Upper lobe of right lung (tissue), 1 donor: ENCODE measurements at regions not wholly inside any gene's neighbourhood (a gene's known extent, or its start where the extent isn't known, plus 50 kb on each side); places are given as distances from the start of the nearest gene placed in this dataset.

Source experiments
- ATAC-seq: fragments of 200-7000 bp; cut with Tn5 transposase; one replicate; pipeline ENCODE4 v1.9.1; 2020; ENCODE audit warnings: mild to moderate bottlenecking, moderate library complexity
- DNase-seq: peaks from one replicate; pipeline ENCODE4 v3.0.0-alpha.2; 2020
- H3K27ac ChIP-seq: fragments of 200-600 bp; one replicate; pipeline ENCODE4 v1.8.0; 2022
- H3K27me3 ChIP-seq: fragments of 200-600 bp; one replicate; pipeline ENCODE4 v1.8.0; 2022; ENCODE audit warnings: mild to moderate bottlenecking
- H3K36me3 ChIP-seq: fragments of 200-600 bp; one replicate; pipeline ENCODE4 v1.8.0; 2022
- H3K4me1 ChIP-seq: fragments of 200-600 bp; one replicate; pipeline ENCODE4 v1.8.0; 2022
- H3K4me3 ChIP-seq: fragments of 200-600 bp; one replicate; pipeline ENCODE4 v1.8.0; 2022; ENCODE audit warnings: mild to moderate bottlenecking
- H3K9me3 ChIP-seq: fragments of 200-600 bp; one replicate; pipeline ENCODE4 v1.8.0; 2022
- intact Hi-C: fragments of 100-400 bp; cut with DNase I; formaldehyde crosslinking; loops from one replicate; pipeline ENCODE4 v1.11.0; 2022
- TF ChIP-seq, protein P1 (sequence below): fragments of 200-600 bp; IDR thresholded peaks from one replicate; pipeline ENCODE4 v1.8.0; 2022; ENCODE audit warnings: antibody characterized with exemption
- donor health status: DM: no; HTN: yes; CAD: no; lungs with severe emphysema.

DNA sequence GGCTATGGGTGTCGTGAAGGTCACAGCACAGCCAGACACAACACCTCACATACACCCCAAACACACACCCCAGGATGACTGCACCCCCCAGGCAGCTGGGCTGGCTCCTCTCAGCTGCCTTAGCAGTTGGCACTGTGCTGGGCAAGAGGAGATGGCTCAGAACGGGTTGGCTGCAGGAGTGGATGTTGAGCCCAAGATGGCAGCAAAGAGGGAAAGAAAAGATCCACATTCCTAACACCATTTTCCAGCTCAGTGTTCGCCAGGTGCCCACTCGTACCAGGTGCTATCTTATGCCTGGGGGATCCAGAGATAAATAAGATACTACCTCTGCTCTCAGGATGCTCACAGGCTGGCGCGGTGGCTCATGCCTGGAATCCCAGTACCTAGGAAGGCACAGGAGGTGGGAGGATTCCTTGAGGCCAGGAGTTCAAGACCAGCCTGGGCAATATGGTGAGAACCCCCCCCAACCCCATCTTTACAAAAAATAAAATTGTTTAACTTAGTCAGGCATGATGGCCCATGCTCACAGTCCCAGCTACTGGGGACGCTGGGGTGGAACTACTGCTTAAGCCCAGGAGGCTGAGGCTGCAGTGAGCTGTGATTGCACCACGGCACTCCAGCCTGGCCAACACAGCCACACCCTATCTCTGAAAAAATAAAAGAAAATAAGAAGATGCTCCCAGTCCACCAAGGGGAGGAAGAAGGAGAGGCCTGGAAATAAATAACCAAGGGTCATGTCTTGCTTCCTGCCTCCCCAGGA lies 89.7 kb upstream of the ZNF507 start:
- Histone ChIP-seq H3K9me3 (no peaks in the 10 kb centered on the region), H3K36me3 (no peaks in the 10 kb centered on the region), H3K27me3 (no peaks in the 10 kb centered on the region), H3K4me3 (no peak overlapping the region), H3K27ac (no peak overlapping the region), H3K4me1 (no peaks in the 10 kb centered on the region)
- TF ChIP-seq, protein P1, sequence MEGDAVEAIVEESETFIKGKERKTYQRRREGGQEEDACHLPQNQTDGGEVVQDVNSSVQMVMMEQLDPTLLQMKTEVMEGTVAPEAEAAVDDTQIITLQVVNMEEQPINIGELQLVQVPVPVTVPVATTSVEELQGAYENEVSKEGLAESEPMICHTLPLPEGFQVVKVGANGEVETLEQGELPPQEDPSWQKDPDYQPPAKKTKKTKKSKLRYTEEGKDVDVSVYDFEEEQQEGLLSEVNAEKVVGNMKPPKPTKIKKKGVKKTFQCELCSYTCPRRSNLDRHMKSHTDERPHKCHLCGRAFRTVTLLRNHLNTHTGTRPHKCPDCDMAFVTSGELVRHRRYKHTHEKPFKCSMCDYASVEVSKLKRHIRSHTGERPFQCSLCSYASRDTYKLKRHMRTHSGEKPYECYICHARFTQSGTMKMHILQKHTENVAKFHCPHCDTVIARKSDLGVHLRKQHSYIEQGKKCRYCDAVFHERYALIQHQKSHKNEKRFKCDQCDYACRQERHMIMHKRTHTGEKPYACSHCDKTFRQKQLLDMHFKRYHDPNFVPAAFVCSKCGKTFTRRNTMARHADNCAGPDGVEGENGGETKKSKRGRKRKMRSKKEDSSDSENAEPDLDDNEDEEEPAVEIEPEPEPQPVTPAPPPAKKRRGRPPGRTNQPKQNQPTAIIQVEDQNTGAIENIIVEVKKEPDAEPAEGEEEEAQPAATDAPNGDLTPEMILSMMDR, result no peak
- ATAC-seq (no peak), DNase-seq (no peak)
- intact Hi-C loops, result no loop called here

DNA sequence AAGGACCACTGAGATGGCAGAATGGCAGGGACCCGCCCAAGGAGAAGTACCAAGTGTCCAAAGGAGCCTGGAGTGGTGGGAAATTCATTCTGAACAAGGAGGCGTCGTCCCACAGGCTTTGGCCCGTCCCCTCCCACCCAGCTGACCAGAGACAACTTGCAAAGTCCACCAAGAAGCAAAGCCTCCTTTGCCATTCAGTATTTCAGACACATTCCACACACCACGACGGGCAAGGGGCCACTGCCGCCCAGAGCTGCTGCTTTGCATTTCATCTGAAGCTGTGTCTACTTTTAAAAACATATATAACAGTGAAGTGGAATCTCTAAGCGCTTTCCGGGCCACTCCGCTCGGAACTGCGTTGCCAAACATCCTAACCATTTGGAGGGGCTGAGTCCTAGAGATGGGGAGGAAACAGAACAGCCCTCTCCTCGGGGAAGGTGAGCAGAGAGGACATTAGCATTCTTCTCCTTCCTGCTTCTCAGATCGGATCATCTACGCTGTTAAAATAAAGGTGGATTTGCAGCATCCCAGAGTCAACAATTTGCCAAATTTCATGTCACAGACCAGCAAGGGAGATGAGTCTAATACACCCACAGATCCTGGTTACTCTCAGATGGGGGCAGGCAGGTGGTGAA lies 89.0 kb upstream of the ZNF507 start:
- intact Hi-C loops, result no loop called here

DNA sequence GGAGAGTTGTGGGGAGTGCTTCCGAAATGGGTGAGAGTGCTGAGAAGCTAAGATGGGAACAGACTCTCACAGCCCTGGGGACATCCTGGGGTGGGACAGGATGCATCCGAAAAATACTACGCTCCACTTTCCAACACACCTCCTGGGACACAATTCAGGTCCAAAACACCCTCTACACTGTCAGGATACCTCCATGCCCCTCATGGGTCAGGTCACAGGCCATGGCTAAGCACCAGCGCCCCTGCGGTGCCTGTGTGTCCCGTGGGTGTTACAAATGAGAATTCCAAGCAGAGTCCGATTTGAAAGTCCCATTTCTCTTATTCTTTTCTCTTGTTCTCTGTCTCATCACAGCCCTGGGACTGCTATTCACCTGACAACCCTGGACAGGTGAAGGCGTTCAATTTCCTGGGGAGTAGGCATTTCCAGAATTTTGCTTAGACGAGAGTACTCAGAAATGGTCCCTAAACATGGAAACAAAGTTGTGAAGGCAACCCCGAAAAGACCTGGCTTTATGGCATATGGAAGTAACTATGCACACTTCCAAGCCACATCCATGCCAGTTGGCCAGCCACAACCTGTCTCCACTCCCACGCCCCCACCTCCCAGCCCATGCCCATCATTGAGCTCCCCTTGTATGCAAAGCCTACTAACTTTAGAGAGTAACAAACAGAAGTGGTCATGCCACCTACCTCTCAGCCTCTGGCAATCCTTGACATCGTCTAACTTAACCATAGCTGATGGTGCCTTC lies 87.9 kb upstream of the ZNF507 start:
- Histone ChIP-seq H3K4me1 (no peaks in the 10 kb centered on the region), H3K9me3 (no peaks in the 10 kb centered on the region), H3K36me3 (no peaks in the 10 kb centered on the region), H3K4me3 (no peak overlapping the region), H3K27me3 (no peaks in the 10 kb centered on the region), H3K27ac (no peak overlapping the region)
- TF ChIP-seq, protein P1, result no peak
- no peak for ATAC-seq
- no peak for DNase-seq
- intact Hi-C loops, result no loop called here

More for the DNA sequence above, 89.0 kb upstream of the ZNF507 start:
- H3K9me3 ChIP-seq, result no peaks in the 10 kb centered on the region
- no peaks in the 10 kb centered on the region for H3K4me1 ChIP-seq
- TF ChIP-seq, protein P1, result no peak
- H3K4me3 ChIP-seq, result no peak overlapping the region
- no peak overlapping the region for H3K27ac ChIP-seq
- no peaks in the 10 kb centered on the region for H3K27me3 ChIP-seq
- H3K36me3 ChIP-seq, result no peaks in the 10 kb centered on the region
- no peak for DNase-seq
- ATAC-seq, result no peak

DNA sequence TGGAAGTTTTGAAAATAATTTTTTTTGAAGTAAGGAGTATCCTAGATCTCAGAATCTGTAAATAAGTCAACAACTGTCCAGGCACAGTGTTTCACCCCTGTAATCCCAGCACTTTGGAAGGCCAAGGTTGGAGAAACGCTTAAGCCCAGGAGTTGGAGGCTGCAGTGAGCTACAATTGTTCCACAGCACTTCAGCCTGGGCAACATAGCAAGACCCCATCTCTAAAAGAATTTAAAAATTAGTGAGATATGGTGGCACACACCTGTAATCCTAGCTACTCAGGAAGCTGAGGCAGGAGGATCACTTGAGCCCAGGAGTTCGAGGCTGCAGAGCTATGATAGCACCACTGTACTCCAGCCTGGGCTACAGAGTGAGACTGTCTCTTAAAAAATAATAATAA lies 87.2 kb upstream of the ZNF507 start:
- Histone ChIP-seq H3K4me1 (no peaks in the 10 kb centered on the region), H3K27me3 (no peaks in the 10 kb centered on the region), H3K4me3 (no peak overlapping the region), H3K36me3 (no peaks in the 10 kb centered on the region), H3K9me3 (no peaks in the 10 kb centered on the region), H3K27ac (no peak overlapping the region)
- intact Hi-C loops, result no loop called here
- DNase-seq (no peak), ATAC-seq (no peak)
- TF ChIP-seq, protein P1, result no peak

DNA sequence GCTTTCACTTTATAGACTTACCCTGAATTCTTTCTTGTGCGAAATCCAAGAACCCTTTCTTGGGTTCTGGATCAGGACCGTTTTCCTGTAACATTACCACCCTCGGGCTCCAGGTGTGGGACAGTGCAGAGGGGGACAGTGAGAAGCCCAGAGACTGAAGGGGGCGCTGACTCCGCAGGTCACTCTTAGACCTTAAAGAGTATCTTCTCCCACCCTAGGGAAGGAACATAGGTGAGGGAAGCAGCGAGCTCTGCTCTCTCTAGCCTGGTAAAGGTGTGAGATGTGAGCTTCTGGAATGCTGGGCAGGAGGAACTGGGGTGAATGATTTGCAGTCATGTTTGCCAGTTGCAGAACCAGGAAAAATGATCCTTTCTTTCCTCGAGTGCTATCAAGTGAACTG lies 80.8 kb upstream of the ZNF507 start:
- Histone ChIP-seq H3K27ac (no peak overlapping the region), H3K4me3 (no peak overlapping the region), H3K4me1 (no peaks in the 10 kb centered on the region), H3K9me3 (no peaks in the 10 kb centered on the region), H3K27me3 (no peaks in the 10 kb centered on the region), H3K36me3 (no peaks in the 10 kb centered on the region)
- intact Hi-C loops, result no loop called here
- TF ChIP-seq, protein P1, result no peak
- no peak for DNase-seq
- no peak for ATAC-seq
